NAMALWA (cell line): ENCODE measurements at regions not wholly inside any gene's neighbourhood (a gene's known extent, or its start where the extent isn't known, plus 50 kb on each side); places are given as distances from the start of the nearest gene placed in this dataset.

Source experiments
- DNase-seq: peaks from one replicate; pipeline ENCODE4 v3.0.0-alpha.2; 2015; ENCODE audit warnings: low spot score

DNA sequence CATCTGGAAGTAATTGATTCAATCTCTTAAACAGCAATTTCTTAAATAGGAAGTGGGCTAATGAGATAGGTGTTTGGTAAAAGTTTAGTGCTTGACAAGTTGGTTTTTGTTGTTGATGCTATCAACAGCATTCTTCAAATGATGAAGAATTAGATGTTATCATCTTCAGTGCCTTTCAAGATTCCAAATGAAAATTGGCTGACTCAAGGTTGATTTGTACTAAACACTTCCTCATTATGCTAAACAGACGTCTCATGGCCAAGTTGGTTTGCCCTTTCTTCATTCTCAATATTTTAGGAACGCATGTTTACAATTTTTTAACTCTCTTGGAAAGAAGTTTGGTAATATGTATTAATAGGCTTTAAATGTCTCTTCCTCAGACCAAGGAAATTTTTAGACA lies 86.0 kb downstream of the MID1IP1 start:
- no peak for DNase-seq

DNA sequence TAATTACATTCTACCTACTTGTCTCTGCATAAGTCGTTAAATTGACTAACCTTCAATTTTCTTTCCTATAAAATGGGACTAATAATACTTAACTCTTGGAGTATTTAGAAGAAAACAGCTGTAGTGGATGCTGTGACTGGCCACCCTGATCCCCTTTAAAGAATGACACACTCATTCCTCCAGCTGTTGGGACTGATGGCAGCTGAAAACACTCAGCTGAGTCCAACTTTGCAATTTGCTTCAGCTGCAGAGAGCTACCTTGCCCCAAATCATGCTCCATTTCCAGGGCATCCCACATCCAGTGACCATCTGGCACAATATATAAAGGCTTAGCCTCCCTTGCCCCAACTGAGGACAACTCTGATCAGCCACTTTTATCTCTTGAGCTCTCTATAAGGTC lies 89.1 kb downstream of the MID1IP1 start:
- DNase-seq, result no peak

DNA sequence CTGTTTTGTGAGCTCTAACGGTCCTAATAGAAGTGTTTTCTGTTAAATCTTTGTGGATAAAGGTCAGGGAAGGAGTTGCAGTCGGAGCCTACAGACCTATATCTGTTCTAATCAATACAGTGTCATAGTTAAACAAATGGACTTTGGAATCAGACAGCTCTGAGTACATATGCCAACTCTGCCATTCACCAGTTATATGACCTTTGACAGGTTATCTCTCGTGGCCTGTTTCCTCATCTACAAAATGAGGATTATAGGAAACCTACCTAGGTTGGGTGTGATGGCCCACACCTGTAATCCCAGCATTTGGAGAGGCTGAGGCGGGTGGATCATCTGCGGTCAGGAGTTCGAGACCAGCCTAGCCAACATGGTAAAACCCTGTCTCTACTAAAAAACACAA lies 89.7 kb downstream of the MID1IP1 start:
- no peak for DNase-seq

DNA sequence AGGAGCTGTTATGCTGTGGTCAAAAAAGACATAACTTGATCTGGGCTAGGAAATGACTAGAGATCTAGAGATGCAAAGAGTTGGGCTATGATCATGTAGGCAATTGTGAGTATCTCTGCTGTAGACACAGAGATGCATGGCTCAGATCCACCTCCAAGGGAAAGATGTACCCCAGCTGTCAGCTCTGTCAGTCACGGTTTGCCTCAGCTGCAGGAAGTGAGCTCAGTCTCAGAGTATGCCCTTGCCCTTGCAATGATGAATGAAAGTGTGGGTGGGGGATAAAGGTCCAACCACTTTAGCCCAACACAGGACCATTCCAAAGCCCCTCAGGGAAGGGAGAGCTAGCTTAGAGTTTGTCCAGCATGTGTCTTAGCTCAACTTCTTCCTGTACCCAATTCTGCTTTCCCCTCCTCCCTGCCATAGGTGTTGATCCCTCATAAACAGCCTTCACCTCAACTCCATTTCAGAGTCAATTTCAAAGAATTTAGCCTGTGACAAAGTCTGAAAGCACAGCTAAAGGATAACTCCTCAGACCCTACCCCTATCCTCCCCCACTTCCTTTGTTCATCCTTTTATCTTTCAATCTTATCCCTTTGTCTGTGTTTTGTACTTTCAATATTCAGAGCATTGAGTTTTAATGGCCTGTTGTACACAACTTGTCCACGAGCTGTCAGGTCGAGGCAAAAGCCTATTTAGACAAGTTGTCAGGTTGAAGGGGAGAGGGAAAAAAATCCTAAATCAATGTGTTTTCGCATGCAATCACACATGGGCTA lies 90.6 kb downstream of the MID1IP1 start:
- DNase-seq, result peak; percentile 53

DNA sequence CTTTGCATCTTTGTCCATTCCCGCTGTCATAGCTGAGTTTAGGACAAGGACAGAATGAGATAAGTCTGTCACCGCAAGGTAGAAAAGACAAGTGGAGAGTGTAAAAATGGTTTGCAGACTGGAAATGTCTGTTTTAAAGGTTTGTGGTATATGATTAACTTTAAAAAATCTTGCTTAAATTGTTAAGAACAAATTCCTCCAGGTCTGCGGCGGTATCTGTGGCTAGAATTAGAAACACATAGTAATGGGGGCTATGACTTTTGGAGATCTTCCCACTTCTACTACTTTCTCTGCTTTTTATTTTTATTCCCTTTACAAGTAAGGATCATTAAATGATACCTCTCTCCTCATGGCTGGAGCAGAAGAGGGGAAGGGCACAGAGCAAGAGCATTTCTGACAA lies 92.2 kb downstream of the MID1IP1 start:
- no peak for DNase-seq

DNA sequence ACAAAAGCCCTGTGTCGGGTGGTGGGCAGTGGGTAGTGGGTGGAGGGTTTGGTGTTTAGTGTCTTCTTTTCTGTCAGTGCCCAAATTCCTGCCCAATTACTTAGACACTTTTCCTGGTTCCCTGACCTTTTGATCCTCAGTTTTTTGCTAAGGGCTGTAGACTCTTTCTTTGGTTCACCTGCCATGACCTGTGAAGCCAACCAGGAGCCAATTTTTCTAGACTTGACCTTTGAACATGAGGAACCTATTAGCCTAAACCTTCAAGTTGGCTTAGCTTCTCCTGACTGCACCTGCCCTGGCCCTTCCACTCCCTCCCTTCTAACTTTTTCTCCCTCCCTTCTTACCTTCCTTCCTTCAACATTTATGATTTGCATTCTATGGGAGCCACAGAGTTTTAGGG lies 94.5 kb downstream of the MID1IP1 start:
- DNase-seq, result no peak

DNA sequence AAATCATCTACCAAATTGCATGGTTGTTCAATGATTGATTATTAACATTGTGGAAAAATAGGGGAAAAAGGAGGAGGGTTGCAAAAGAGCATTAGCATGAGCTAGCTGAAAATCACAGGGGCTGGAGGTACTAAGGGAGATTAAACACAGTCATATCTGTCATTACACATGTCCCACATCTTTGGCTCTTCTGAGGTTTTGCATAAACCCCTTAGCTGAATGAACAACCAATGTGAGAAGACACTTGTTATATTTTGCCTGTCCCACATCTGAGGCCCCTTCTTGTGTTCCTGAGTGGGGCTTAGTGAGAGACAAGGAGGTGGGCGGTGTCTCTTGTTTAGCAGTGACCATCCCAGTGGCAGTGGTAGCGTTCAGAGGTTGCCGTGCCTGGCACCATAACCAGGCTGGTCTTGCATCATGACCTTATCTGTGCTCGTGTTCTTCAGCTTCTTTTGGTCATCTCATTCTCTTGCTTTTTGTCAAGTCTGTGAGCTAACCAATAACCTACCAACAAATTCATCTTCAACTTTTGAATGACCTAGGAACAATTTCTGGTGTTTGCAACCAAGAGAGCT lies 95.6 kb downstream of the MID1IP1 start:
- DNase-seq, result no peak

DNA sequence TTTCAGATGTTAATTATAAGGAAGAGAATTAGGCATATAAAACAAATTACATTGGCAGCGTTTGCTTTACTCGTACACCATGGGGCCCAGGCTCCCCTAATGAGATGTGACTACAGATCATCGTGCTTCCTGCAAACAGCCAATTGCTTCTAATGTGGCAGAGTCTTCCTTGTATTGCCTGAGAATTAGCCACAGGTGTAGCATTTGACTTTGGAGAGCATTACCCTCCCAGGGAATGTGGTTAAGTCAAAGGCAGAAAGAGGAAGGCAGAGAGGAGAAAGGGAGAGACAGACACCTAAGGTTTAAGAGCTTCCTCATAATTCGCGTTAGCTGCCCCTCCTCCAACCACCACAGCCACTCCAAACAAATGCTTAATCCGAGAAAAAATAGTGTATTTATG lies 97.0 kb downstream of the MID1IP1 start:
- peak; percentile 33 for DNase-seq

DNA sequence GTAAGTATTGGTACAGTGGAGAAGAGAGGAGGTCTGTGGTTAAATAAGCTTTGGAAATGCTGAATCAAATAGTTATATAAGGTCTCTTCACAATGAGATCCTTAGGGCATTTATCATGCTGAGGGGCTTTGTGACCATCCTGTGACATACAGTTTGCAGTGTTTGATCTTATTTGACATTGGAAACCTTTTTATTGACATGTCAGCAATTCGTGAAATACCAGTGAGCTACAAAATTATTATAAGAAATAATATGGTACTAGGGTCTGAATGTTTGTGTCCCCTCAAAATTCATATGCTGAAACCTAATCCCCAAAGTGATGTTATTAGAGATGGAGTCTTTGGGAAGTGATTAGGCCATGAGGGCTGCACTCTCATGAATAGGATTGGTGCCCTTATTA lies 98.4 kb downstream of the MID1IP1 start:
- DNase-seq, result peak; percentile 37

DNA sequence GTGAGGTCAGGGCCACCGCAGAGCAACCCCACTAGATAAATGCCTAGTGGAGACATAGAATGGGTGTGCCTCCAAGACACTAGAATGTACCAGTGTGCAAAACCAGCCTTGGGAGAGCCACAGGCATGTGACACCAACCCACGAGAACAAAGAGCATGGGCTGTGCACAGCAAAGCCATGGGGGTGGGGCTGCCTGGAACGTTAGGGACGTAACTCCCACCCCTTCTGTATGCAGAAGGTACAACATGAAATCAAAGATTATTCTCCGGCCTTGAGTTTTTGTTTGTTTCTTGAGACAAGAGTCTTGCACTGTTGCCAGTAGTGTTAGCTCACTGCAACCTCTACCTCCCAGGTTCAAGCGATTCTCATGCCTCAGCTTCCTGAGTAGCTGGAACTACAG lies 99.5 kb downstream of the MID1IP1 start:
- no peak for DNase-seq

DNA sequence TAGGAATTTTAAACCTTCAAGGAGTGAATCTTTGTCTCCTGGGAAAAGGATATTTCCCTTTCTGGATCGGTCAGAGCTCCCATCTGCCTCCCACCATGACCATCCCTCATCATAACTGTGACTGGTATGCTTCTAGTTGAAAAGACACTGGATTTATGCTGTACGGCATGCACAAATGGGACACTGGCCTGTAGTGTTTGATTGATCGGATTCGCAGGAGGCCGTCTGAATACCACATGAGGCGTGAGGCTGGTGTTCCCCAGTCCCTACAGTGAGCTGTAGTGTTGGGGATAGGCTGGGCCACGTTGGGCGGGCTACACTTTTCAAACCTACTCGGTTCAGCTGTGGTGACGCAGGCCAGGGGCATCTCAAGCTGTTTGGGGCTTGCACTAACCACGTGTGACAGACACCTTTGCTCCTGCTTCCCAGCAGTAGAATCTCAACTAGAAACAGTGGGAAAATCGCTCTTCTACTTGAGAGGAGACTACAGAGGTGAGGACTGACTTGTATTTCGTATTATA lies 101.8 kb downstream of the MID1IP1 start:
- no peak for DNase-seq

DNA sequence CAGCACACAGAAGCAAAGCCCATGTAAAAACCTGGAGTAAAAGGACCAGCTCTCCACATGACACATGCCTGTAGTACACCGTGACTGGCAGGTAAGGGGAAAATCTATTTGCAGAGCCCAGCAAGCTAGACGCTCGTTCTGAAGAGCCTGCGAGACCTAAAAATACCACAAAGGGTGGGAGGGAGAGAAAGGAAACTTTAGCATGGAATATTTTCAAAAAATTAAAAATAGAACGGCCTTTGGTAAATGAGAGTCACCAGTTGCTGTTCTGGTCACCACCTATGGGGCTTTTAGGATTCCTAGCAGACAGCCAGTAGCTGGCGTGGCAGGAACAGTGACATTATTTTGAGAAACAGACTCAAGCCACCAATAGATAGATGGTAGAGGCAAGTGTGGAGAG lies 115.5 kb downstream of the MID1IP1 start:
- DNase-seq, result no peak

DNA sequence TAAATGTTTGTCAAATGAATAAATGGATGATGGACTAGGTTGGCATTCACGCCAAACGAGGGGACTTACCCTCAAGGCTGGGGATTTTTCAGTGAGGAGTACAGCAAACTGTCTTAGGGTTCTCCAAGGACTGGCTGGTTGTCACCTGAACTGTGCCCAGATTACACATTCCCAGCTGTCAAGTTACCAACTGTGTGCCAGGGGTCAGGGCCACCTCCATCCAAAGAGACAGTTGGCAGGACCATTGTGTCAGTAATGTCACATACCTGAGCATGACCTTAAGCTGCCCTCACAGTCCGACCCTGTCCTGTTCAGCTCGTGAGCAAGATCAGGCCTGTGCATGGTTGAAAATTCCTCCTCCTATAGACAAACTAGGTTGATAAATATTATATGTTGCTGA lies 116.7 kb downstream of the MID1IP1 start:
- DNase-seq, result no peak

DNA sequence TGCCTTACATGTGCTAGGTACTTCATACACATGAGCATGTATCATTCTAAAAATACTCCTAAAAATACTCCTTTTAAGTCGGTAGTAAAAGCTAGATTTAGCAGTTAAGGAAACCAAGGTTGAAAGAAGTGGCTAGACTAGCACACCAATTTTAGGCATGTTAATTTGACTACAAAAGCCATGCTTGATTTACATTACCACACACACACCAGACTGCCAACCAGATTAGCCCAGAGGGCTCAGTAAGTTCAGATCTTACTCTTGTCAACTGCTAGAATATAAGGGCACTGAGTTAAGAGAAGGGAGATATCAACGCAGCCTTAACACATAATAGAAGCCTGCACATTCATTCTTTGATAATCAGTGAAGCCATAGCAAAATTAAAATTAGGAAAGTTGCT lies 117.9 kb downstream of the MID1IP1 start:
- DNase-seq, result no peak

DNA sequence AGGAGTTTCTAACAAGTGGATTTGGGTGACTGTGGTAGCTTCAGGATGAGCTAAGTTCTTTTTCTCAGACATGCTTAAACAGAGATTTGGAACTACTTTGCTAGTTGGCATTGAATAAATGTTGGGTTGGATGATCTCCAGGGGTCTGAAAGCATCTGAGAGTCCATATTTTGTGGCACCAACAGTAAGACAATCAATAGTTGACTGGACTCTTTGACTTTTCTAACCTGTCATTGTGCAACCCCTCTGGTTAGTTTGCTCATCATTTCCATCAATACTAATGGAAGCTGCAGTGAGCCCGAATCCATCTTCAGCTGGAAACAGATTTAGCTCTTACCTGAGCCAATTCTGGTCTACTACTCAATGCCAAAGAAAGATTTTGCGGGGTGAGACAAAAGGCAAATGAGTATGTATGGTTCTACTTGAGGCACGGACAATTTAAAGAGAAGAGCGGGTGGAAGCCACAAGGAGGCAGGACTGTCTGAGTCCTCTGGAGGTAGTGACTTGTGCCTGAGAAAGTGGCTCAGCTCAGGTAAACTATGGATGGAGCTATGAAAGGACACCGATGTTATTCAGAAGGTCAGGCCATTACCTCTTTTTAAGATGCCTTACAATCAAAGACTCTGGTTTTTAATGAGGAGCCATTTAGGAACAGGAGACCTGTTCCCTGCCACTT lies 118.7 kb downstream of the MID1IP1 start:
- DNase-seq, result no peak

DNA sequence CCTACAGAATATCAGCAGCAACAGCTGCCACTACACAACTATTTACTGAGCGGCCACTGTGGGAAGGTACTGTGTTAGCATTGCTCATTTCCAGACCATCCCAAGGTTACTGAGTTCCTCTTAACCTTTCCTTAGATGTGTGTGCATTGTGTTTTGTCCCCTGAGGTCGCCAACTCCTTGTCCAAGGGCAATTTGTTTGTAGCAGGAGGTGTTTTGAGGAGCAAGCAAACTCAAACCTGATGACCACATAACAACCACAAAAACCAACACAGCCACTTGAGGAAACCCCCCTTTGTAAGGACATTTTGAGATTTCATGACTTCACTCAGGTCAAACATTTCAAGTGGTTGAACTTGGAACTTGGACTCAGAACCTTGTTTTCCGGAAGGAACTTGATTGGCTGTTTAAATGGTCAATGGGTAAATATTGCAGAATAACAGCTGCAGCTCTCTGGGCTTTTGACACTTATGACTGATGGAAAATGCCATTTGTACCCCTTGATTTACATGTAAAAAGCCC lies 122.3 kb downstream of the MID1IP1 start:
- DNase-seq, result no peak

DNA sequence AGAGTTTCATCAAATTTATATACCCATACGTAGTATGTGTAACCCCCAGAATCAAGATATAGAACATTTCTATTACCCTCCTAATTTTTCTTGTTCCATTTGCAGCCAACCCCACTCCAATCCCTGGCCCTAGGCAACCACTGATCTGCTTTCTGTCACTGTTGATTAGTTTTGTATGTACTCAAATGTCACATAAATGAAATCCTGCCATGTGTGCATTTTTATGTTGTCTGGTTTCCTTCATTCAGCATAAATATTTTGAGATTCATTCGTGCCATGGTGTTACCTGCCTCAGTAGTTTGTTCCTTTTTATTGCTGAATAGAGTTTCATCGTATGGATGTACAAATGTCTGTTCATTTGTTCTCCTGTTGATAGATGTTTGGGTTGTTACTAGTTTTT lies 126.3 kb downstream of the MID1IP1 start:
- DNase-seq, result no peak

DNA sequence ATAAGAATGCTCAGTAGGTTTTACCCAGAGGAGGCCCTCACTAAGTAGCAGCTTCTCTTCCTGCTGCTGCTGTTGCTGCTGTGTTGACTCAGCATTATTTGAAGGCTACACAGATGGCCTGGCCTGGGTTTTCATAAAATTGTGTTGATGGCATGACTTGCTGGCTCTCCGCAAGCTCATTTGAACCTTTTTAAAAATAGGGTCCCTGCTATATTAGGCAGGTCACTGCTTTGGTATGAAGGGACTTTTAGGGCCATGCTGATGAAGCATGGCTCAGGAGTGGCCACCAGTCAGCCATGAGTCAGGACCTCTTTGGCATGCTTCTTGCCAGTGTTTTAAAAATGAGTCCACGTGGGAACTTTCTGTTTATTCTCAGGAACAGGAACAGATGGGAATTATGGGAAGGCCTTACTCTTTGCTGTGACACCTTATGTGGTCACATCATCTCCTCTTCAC lies 128.7 kb downstream of the MID1IP1 start:
- no peak for DNase-seq

DNA sequence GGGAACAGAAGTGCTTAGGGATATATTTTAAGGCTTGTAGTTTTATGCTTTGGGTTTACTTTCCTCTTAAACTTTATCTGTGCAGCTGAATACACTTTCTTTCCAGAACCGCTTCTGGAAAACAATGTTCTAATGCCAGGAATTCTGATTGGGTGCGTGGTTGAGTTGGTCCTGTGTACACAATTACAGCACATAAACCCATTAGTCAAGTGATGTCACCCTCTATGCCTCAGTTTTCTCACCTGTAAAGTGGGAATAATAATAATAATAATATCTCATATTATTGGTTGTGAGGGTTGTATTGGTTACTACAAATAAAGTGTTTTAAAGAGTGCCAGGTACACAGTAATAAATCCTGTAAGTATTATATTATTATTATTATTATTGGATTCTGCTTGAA lies 129.2 kb downstream of the MID1IP1 start:
- no peak for DNase-seq

DNA sequence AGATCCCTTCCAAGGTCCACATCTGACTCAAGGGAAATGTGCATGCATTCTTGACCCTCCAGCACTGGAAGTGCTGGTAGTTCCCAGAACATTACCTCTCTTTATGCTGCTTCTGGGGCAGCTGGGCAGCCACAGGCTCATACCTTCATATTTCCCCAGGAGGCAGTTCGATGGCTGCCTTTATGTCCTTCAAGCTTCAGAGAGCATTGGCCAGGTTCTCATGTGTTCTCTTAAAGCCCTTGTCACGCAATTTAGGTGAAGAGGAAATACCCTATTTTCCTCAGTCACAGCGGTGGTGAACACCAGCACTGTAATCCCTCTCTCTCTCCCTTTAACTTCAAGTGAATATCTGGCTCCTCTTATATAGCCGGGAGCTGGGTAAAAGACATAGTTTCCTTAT lies 134.3 kb downstream of the MID1IP1 start:
- DNase-seq, result no peak

DNA sequence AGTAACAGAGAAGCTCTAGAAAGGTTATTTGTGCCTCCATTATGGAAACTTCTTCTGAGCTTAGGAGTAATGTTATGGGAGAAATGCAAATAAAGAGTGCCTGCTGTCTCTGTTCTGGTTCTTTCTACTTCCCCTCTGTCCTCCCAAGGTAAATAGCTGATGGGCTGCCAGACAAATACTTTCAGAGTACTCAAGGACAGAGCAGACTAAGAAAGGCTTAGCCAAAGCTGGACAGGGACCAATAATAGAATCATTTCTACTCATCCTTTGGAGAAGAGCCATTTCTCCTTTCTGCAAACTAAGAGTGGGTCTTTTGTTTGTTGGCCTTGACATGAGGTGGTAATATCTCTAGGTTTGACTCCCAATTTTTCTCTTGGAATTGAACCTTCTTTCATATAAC lies 136.1 kb downstream of the MID1IP1 start:
- no peak for DNase-seq

DNA sequence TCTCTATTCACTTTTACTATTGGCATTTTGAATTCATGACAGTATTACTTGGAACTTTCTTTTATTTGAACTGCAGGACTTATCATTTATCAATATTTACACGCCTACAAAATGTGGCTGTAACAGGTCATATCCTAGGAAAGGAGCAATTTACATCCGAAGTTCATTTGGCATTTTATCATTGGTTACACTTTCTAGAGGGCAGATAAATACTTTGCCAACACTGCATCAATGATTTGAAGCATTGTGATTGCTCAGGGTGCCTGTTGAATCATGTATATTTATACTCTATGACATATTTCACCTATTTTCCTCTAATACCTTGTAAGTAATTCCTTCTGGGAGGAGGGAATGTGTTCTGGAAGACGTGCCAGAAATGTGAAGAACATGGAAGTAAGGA lies 136.7 kb downstream of the MID1IP1 start:
- no peak for DNase-seq

DNA sequence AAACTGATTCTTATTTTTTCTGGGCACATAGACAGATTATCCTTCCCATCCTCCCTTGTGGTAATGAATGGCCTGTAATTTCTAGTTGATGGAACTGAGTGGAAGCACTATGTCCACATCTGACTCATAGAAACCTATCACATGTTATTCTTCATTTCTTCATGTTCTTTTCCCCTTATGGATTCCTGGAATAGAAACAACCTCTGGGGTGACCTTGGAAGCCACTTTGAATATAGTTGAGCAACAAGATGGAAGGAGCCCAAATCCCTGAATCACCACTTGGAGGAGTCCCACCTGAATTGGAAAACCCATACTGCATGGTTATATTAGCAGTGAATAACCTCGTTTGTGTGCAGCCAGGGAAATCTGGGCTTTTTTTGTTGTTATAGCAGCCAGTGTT lies 137.8 kb downstream of the MID1IP1 start:
- DNase-seq, result no peak
